ENCODE measurements at regions not wholly inside any gene's neighbourhood (a gene's known extent, or its start where the extent isn't known, plus 50 kb on each side); places are given as distances from the start of the nearest gene placed in this dataset.

GRCh38 chr6:113352831-113353230, 504.3 kb upstream of the MARCKS start:
- POLR2A ChIA-PET: interaction anchor here (0.6 kb wide), 1 partner anchor 479 kb away, joined by 3 read pairs; no protein-coding TSS in a partner anchor
- no peaks in the 10 kb centered on the region for H3K27me3 ChIP-seq (ENCODE audit: control insufficient read depth, insufficient read depth, low read length)
- CTCF ChIA-PET: interaction anchor here (0.8 to 1.7 kb wide), 3 partner anchors 10 to 217 kb away, joined by 3 to 4 read pairs (median 4); no protein-coding TSS in a partner anchor
- no peak overlapping the region for H3K4me3 ChIP-seq (ENCODE audit: low read depth, low read length)
- no peak for DNase-seq (ENCODE audit: low read depth)
- no peaks in the 10 kb centered on the region for H3K36me3 ChIP-seq (ENCODE audit: control insufficient read depth, insufficient read depth, low read length)
- TF ChIP-seq CTCF (IDR thresholded peaks at IDR 0.05; ENCODE audit: insufficient read depth, low read depth, low read length): no peak

- TF ChIP-seq CTCF (IDR thresholded peaks at IDR 0.05; ENCODE audit: insufficient read depth, low read depth, low read length): no peak
- Histone ChIP-seq H3K36me3 (ENCODE audit: control insufficient read depth, insufficient read depth, low read length) (no peaks in the 10 kb centered on the region), H3K4me3 (ENCODE audit: low read depth, low read length) (no peak overlapping the region), H3K27me3 (ENCODE audit: control insufficient read depth, insufficient read depth, low read length) (no peaks in the 10 kb centered on the region)
- no peak for DNase-seq (ENCODE audit: low read depth)
- ChIA-PET CTCF (interaction anchor here (0.8 to 1.0 kb wide), 4 partner anchors 9 to 583 kb away, joined by 4 to 5 read pairs (median 4); no protein-coding TSS in a partner anchor), POLR2A (interaction anchor here (0.6 to 0.7 kb wide), 2 partner anchors 208 to 479 kb away, joined by 3 to 7 read pairs; no protein-coding TSS in a partner anchor)
Observed at GRCh38 chr6:113353392-113353791, 503.8 kb upstream of the MARCKS start.

GRCh38 chr6:113354204-113354895, 502.8 kb upstream of the MARCKS start:
- Histone ChIP-seq H3K27me3 (ENCODE audit: control insufficient read depth, insufficient read depth, low read length) (no peaks in the 10 kb centered on the region), H3K4me3 (ENCODE audit: low read depth, low read length) (no peak overlapping the region), H3K36me3 (ENCODE audit: control insufficient read depth, insufficient read depth, low read length) (no peaks in the 10 kb centered on the region)
- ChIA-PET CTCF (interaction anchor here (0.8 to 1.0 kb wide), 2 partner anchors 504 to 582 kb away, joined by 4 to 5 read pairs; no protein-coding TSS in a partner anchor), POLR2A (no interaction called here)
- TF ChIP-seq CTCF (IDR thresholded peaks at IDR 0.05; ENCODE audit: insufficient read depth, low read depth, low read length): no peak
- no peak for DNase-seq (ENCODE audit: low read depth)

GRCh38 chr6:113356139-113356538, 501.0 kb upstream of the MARCKS start:
- ChIA-PET CTCF (no interaction called here), POLR2A (no interaction called here)
- no peak for TF ChIP-seq CTCF (IDR thresholded peaks at IDR 0.05; ENCODE audit: insufficient read depth, low read depth, low read length)
- no peak overlapping the region for H3K4me3 ChIP-seq (ENCODE audit: low read depth, low read length)
- H3K27me3 ChIP-seq (ENCODE audit: control insufficient read depth, insufficient read depth, low read length): no peaks in the 10 kb centered on the region
- no peak for DNase-seq (ENCODE audit: low read depth)
- no peaks in the 10 kb centered on the region for H3K36me3 ChIP-seq (ENCODE audit: control insufficient read depth, insufficient read depth, low read length)

- Histone ChIP-seq H3K36me3 (ENCODE audit: control insufficient read depth, insufficient read depth, low read length) (no peaks in the 10 kb centered on the region), H3K4me3 (ENCODE audit: low read depth, low read length) (no peak overlapping the region), H3K27me3 (ENCODE audit: control insufficient read depth, insufficient read depth, low read length) (no peaks in the 10 kb centered on the region)
- CTCF ChIA-PET: no interaction called here
- no peak for TF ChIP-seq CTCF (IDR thresholded peaks at IDR 0.05; ENCODE audit: insufficient read depth, low read depth, low read length)
- POLR2A ChIA-PET: no interaction called here
- no peak for DNase-seq (ENCODE audit: low read depth)
Observed at GRCh38 chr6:113357041-113357440, 500.1 kb upstream of the MARCKS start.

Data from BJ (cell line).